HCT116 (cell line): ENCODE measurements at regions not wholly inside any gene's neighbourhood (a gene's known extent, or its start where the extent isn't known, plus 50 kb on each side); places are given as distances from the start of the nearest gene placed in this dataset.

Experiments
- ATAC-seq: fragments of 200-7000 bp; cut with Tn5 transposase; 2 replicates; pipeline ENCODE4 v1.9.1; 2020; ENCODE audit warnings: mild to moderate bottlenecking, moderate library complexity
- BruUV-seq: library from RNA; stranded (reverse); fragments of 400-500 nt; replicated peaks from 2 replicates; lab custom pipeline; 2021; lab: Mats Ljungman, UMichigan
- CTCF ChIA-PET: fragments of 300-600 bp; sonication (Branson Sonifier 250); formaldehyde crosslinking; loops from one replicate; lab custom pipeline; 2021; ENCODE audit warnings: antibody characterized with exemption; lab: Charles Lee
- POLR2A ChIA-PET: fragments of 300-600, 350-600 bp; sonication (Branson Sonifier 250); formaldehyde crosslinking; loops from one replicate; lab custom pipeline; 2021; ENCODE audit warnings: antibody characterized with exemption; lab: Charles Lee
- RAD21 ChIA-PET, 2 experiments: fragments of 300-600 bp; sonication (Branson Sonifier 250); formaldehyde crosslinking; loops; one replicate each; lab custom pipeline; 2023; ENCODE audit warnings: low total read pairs in 2 of 2; ENCODE audit not compliant: uncharacterized antibody in 2 of 2, unreplicated experiment in 2 of 2, low non-redundant PET in 1 of 2; lab: Charles Lee
- DNase-seq: peaks from one replicate; pipeline ENCODE4 v3.0.0-alpha.2; 2010; ENCODE audit warnings: low read depth, low spot score
- H2AFZ ChIP-seq: fragments of 200-600 bp; shearing (Covaris generic), sonication (generic); 2 replicates; pipeline ENCODE4 v1.6.1; 2017; ENCODE audit warnings: low read depth, mixed run types, mixed read lengths, antibody characterized with exemption, low read length; ENCODE audit not compliant: poor library complexity, severe bottlenecking
- H3K27ac ChIP-seq: 2 replicates; pipeline ENCODE4 v1.5.1; 2012; ENCODE audit warnings: low read depth, low read length
- H3K27me3 ChIP-seq: fragments of 200-600 bp; sonication (generic); 2 replicates; pipeline ENCODE4 v1.6.1; 2016; ENCODE audit warnings: mixed run types, low read length, mixed read lengths; ENCODE audit not compliant: insufficient read depth
- H3K36me3 ChIP-seq, 2 experiments: fragments of 200-500 bp in 1 of 2; fragments of 200-600 bp in 1 of 2; sonication (Bioruptor generic) in 1 of 2; sonication (generic) in 1 of 2; 2 replicates each; pipeline versions ENCODE4 v1.5.1 to v1.6.1; 2014 to 2016; ENCODE audit warnings: low read length in 2 of 2, inconsistent platforms in 1 of 2, mixed read lengths in 1 of 2, mixed run types in 1 of 2; ENCODE audit not compliant: insufficient read depth in 2 of 2, control insufficient read depth in 1 of 2
- H3K4me1 ChIP-seq, 2 experiments: fragments of 200-600 bp in 1 of 2; sonication (generic) in 1 of 2; 2 replicates each; pipeline versions ENCODE4 v1.5.1 to v1.6.1; 2012 to 2017; ENCODE audit warnings: low read length in 2 of 2, inconsistent platforms in 1 of 2, mild to moderate bottlenecking in 1 of 2, mixed read lengths in 1 of 2, mixed run types in 1 of 2, moderate library complexity in 1 of 2; ENCODE audit not compliant: insufficient read depth in 2 of 2, control insufficient read depth in 1 of 2
- H3K4me2 ChIP-seq: fragments of 200-600 bp; sonication (generic); 2 replicates; pipeline ENCODE4 v1.6.1; 2017; ENCODE audit warnings: mixed run types, low read length, mixed read lengths
- H3K4me3 ChIP-seq, 2 experiments: fragments of 200-600 bp in 1 of 2; sonication (generic) in 1 of 2; replicated peaks in 1 of 2; 2 replicates each; pipeline ENCODE4 v1.5.1; 2011 to 2016; ENCODE audit warnings: low read length in 2 of 2, control low read depth in 1 of 2, low read depth in 1 of 2, mild to moderate bottlenecking in 1 of 2, mixed read lengths in 1 of 2, mixed run types in 1 of 2
- H3K79me2 ChIP-seq: fragments of 200-600 bp; sonication (generic); 2 replicates; pipeline ENCODE4 v1.6.1; 2017; ENCODE audit warnings: mild to moderate bottlenecking, mixed run types, low read length, moderate library complexity, mixed read lengths; ENCODE audit not compliant: insufficient read depth
- H3K9ac ChIP-seq: fragments of 200-600 bp; sonication (generic); 2 replicates; pipeline ENCODE4 v1.6.1; 2016; ENCODE audit warnings: low read length, mixed read lengths
- H3K9me2 ChIP-seq: fragments of 200-600 bp; sonication (generic), shearing (Covaris generic); 2 replicates; pipeline ENCODE4 v1.6.1; 2017; ENCODE audit warnings: mixed run types, mild to moderate bottlenecking, moderate library complexity; ENCODE audit not compliant: insufficient read depth
- H3K9me3 ChIP-seq, 2 experiments: fragments of 200-500 bp in 1 of 2; fragments of 200-600 bp in 1 of 2; sonication (Bioruptor generic) in 1 of 2; sonication (generic) in 1 of 2; 2 replicates each; pipeline ENCODE4 v1.6.1; 2014 to 2017; ENCODE audit warnings: low read length in 2 of 2, mixed read lengths in 2 of 2, inconsistent platforms in 1 of 2, low read depth in 1 of 2, mild to moderate bottlenecking in 1 of 2, mixed run types in 1 of 2, moderate library complexity in 1 of 2; ENCODE audit not compliant: control insufficient read depth in 1 of 2, insufficient read depth in 1 of 2
- H4K20me1 ChIP-seq: fragments of 200-600 bp; sonication (generic), shearing (Covaris generic); 2 replicates; pipeline ENCODE4 v1.6.1; 2017; ENCODE audit warnings: mixed run types, mild to moderate bottlenecking, moderate library complexity; ENCODE audit not compliant: insufficient read depth
- CBX3 ChIP-seq: IDR thresholded peaks from 2 replicates; pipeline ENCODE4 v1.6.1; 2012; ENCODE audit warnings: low read depth
- EZH2 ChIP-seq: fragments of 200-600 bp; sonication (generic); IDR thresholded peaks from 2 replicates; pipeline ENCODE4 v1.6.1; 2017; ENCODE audit warnings: antibody characterized with exemption, mixed run types
- EZH2phosphoT487 ChIP-seq: fragments of 200-600 bp; IDR thresholded peaks from 2 replicates; pipeline ENCODE4 v1.6.1; 2018; ENCODE audit warnings: antibody characterized with exemption, borderline replicate concordance
- POLR2AphosphoS5 ChIP-seq: IDR thresholded peaks from 2 replicates; pipeline ENCODE4 v1.6.1; 2011; ENCODE audit warnings: mild to moderate bottlenecking, low read depth, low read length, moderate library complexity
- SRF ChIP-seq: IDR thresholded peaks from 2 replicates; pipeline ENCODE4 v1.6.1; 2012; ENCODE audit warnings: low read depth
- YY1 ChIP-seq: IDR thresholded peaks from 2 replicates; pipeline ENCODE4 v1.6.1; 2011; ENCODE audit warnings: low read length, low read depth, moderate library complexity, mild to moderate bottlenecking; ENCODE audit not compliant: insufficient replicate concordance; ENCODE audit errors: extremely low read depth
- intact Hi-C: fragments of 100-400 bp; cut with micrococcal nuclease; formaldehyde crosslinking; loops from 2 replicates; pipeline ENCODE4 v1.10.0; 2022
- TF ChIP-seq, protein P1 (sequence below): IDR thresholded peaks from 2 replicates; pipeline ENCODE4 v1.6.1; 2012; ENCODE audit warnings: low read depth
- TF ChIP-seq, protein P2 (sequence below): IDR thresholded peaks from 2 replicates; pipeline ENCODE4 v1.6.1; 2012

DNA sequence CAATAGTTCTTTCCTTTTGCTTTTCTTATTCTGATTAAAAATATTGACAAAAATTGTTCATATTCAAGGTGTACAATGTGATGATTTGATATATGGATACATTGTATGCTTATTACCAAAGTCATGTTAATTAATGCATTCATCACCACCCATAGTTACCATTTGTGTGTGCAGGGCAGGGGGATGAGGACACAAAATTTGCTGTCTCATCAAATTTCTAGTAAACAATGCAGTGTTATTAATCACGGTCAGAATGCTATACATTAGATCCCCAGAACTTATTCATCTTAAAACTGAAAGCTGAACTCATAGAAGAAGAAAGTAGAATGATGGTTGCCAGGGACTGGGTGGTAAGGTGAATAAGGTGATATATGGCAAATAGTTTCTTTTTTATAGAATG lies 303.7 kb upstream of the SLC24A2 start:
- DNase-seq (no peak), ATAC-seq (no peak)
- ChIA-PET CTCF (no interaction called here), RAD21 (no interaction called here), POLR2A (no interaction called here)
- Histone ChIP-seq H3K4me1 (no peaks in the 10 kb centered on the region), H3K27me3 (peaks cover 10% of the 10 kb centered on the region; the same call in 1 of the 2 replicates), H3K36me3 (no peaks in the 10 kb centered on the region), H3K79me2 (no peaks in the 10 kb centered on the region), H3K4me2 (no peak overlapping the region), H4K20me1 (no peaks in the 10 kb centered on the region), H3K9me2 (no peaks in the 10 kb centered on the region), H2AFZ (no peak overlapping the region), H3K4me3 (no peak overlapping the region), H3K9ac (no peak overlapping the region), H3K9me3 (no peaks in the 10 kb centered on the region), H3K27ac (no peak overlapping the region)
- intact Hi-C loops = no loop called here
- BruUV-seq = no TSS peak
- no peak for TF ChIP-seq POLR2AphosphoS5
- TF ChIP-seq, protein P1, sequence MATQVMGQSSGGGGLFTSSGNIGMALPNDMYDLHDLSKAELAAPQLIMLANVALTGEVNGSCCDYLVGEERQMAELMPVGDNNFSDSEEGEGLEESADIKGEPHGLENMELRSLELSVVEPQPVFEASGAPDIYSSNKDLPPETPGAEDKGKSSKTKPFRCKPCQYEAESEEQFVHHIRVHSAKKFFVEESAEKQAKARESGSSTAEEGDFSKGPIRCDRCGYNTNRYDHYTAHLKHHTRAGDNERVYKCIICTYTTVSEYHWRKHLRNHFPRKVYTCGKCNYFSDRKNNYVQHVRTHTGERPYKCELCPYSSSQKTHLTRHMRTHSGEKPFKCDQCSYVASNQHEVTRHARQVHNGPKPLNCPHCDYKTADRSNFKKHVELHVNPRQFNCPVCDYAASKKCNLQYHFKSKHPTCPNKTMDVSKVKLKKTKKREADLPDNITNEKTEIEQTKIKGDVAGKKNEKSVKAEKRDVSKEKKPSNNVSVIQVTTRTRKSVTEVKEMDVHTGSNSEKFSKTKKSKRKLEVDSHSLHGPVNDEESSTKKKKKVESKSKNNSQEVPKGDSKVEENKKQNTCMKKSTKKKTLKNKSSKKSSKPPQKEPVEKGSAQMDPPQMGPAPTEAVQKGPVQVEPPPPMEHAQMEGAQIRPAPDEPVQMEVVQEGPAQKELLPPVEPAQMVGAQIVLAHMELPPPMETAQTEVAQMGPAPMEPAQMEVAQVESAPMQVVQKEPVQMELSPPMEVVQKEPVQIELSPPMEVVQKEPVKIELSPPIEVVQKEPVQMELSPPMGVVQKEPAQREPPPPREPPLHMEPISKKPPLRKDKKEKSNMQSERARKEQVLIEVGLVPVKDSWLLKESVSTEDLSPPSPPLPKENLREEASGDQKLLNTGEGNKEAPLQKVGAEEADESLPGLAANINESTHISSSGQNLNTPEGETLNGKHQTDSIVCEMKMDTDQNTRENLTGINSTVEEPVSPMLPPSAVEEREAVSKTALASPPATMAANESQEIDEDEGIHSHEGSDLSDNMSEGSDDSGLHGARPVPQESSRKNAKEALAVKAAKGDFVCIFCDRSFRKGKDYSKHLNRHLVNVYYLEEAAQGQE = no peak
- TF ChIP-seq SRF = no peak
- TF ChIP-seq, protein P2, sequence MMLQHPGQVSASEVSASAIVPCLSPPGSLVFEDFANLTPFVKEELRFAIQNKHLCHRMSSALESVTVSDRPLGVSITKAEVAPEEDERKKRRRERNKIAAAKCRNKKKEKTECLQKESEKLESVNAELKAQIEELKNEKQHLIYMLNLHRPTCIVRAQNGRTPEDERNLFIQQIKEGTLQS = no peak
- no peak for TF ChIP-seq EZH2phosphoT487
- TF ChIP-seq YY1 = no peak
- no peak for TF ChIP-seq EZH2
- TF ChIP-seq CBX3 = no peak
